Renal cortical epithelial cell (primary cell): ENCODE measurements at regions not wholly inside any gene's neighbourhood (a gene's known extent, or its start where the extent isn't known, plus 50 kb on each side); places are given as distances from the start of the nearest gene placed in this dataset.

Experiments
- DNase-seq: peaks from one replicate; pipeline ENCODE4 v3.0.0-alpha.2; 2011; ENCODE audit warnings: low read depth

DNA sequence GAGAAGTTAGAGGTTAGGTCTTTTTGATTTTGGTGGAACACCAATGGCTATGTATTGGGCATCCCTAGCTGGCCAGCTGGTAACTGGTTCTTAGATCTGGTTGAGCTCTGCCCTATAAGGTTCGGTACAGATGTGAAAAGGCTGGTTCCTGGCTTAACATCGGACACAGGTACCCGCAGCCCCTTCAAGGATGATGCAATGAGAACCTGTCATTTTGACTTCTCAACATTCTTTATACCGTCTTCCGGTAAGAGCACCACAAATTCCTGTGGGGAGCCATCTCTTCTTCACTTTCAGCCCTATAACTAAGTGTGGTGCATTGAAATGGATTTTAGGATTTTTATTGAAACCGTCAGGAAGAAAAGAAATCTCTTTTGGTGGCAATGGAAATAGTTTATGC, 222.8 kb downstream of the ADAMTS9 start:
- DNase-seq: no peak

GRCh38 chr3:64463981-64464380, 223.8 kb downstream of the ADAMTS9 start:
- DNase-seq: no peak

GRCh38 chr3:64462203-64462602, 225.6 kb downstream of the ADAMTS9 start:
- DNase-seq: peak; percentile 59

- DNase-seq: no peak
Observed at GRCh38 chr3:64460877-64461276, 226.9 kb downstream of the ADAMTS9 start.

- no peak for DNase-seq
Observed at GRCh38 chr3:64460141-64460730, 227.6 kb downstream of the ADAMTS9 start.

DNA sequence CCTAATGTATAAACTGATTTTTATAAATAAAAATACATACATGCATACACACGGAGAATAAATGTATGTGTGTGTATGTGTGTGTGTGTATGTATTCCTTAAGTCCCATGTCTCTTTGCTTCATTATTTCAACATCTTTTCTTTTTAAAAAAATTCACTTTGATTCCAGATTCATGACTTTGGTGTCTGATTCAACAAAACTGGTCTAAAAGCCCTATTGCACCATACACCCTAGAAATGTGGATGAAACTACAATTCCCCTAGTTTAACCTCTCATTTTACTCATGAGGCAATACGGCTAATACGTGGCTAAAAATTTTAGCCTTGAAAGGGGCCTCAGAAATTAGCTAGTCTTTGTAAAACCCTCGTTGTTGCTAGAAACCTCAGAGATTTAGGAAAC, 228.1 kb downstream of the ADAMTS9 start:
- no peak for DNase-seq

GRCh38 chr3:64457811-64458210, 230.0 kb downstream of the ADAMTS9 start:
- no peak for DNase-seq

DNA sequence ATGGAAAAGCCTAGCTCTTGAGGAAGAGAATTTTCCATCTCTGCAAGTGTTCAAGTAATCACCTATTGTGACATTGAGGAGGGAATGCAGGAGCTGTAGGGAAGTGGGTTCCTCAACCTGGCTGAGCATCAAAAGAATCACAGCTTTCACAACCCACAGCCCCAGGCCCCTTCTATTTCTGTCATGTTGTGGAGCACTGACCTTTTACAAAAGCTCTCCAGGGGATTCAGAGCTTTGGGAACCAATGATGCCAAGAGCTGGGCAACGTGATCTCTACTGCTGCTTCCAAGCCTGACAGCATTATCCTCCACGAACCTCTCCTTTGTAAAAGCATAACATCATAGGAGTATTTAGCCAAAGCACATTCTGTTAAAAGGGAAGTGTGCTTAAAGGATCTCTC, 231.1 kb downstream of the ADAMTS9 start:
- no peak for DNase-seq

DNA sequence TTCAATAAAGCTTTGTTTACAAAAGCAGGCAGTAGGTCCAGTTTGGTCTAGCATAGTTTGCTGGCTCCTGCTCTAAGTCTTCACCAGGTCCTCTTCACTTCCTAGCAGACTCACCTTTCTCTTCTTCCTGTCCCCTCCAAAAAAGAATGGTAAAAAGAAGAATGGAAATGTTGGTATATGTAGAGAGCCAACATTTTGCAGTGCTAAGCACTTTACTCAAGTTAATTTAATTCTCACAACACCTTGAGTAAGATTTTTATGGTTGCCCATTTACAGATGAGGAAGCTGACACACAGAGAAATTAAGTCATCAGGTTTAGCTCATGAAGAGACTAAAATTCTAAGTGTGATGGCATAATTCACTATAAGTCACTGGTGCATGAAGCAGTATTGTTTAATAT, 230.1 kb upstream of the PRICKLE2 start:
- DNase-seq: no peak

DNA sequence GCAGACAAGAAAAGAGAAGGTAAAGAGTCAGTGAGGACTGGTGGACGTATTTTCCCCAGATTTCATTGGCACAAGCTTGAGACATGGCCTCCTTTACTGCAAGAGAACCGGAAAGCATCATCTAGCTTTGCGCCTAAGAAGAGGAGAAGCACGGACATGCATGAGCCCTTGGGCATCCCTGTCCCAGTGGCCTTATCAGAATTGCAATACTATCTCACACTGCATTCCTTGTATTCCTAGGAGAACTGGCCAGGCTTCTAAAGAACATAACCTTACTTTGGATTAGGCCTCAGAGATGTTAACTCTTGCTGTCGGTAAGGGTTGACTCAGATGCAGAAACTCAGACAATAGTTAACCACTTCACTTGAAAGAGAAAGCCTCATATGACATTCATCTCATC, 229.5 kb upstream of the PRICKLE2 start:
- DNase-seq: no peak

GRCh38 chr3:64454179-64454578, 228.9 kb upstream of the PRICKLE2 start:
- DNase-seq: peak; percentile 70

- no peak for DNase-seq
Observed at GRCh38 chr3:64451283-64452012, 226.2 kb upstream of the PRICKLE2 start.

DNA sequence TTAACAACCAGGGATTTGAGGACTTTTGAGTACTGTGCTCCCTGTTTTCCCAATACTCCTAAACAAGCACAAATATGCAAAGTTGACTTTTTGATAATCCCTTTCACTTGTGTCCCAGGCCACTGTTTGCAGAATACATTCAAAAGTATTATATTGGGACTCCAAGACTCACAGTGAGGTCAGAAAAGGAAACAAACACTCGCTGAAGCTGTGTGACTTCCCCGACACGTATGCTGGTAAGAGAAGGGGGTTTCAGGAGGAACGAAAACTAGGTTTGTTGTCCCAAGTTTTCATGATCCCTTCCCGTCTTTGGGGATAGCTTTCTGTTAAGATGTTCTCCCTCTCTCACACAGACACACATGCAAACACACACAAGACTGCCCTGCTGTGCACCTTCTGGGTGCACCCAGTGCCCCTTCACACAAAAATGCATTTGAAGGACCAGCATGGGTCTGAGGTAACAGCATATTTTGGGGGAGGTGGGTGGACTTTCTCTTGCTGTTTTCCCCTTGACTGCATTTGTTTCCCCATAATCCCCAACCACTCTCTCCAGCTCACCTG, 225.2 kb upstream of the PRICKLE2 start:
- no peak for DNase-seq

DNA sequence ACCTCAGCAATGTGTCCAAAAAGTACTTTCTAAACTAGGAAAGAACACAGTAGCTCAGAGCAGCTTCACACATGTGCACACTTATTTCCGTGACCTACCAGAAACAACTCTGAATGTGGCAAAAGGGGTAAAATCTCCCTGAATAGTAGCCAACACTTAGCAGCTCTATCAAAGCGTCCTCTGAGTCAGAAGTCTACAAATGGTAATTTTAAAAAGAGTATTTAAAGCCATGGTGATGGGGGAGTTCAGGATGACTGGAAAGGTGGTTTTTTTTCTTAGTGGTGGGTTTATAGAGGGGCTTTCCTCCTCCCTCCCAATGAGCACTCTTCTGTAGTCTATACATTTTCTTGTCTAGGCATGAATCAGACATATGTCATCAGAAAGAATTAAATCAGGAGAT, 223.8 kb upstream of the PRICKLE2 start:
- DNase-seq: no peak

- DNase-seq: no peak
Observed at GRCh38 chr3:64445944-64446300, 220.7 kb upstream of the PRICKLE2 start.

GRCh38 chr3:64445109-64445943, 220.1 kb upstream of the PRICKLE2 start:
- peak; percentile 31 for DNase-seq

DNA sequence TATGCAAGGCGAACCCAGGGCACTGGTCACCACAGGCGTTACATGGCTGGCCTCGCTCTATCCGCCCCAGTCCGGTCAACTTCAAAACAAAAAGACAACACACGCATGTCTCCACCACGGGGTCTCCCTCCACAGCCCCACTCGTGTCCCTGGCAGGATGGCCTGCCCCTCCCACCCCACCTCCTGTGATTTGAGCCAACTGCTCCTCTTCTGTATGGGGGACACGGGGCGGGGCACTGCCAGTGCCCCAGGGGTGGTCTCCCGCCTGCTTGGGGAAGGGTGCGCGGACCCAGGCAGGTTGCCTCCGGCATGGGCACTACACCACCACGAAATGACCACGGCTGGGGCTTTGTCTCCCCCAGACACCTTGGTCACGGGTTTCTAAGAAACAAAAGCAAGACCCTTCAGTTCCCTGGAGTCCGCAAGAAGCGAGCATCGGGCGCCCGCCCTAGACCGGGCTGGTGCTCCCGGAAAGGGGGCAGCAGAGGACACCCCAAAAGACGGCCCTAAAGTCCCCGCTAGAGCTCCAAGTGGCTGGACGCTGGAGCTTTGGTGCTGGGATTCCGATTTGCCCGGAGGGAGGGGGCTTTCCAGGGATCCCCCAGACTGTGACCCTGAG, 219.3 kb upstream of the PRICKLE2 start:
- DNase-seq: no peak

DNA sequence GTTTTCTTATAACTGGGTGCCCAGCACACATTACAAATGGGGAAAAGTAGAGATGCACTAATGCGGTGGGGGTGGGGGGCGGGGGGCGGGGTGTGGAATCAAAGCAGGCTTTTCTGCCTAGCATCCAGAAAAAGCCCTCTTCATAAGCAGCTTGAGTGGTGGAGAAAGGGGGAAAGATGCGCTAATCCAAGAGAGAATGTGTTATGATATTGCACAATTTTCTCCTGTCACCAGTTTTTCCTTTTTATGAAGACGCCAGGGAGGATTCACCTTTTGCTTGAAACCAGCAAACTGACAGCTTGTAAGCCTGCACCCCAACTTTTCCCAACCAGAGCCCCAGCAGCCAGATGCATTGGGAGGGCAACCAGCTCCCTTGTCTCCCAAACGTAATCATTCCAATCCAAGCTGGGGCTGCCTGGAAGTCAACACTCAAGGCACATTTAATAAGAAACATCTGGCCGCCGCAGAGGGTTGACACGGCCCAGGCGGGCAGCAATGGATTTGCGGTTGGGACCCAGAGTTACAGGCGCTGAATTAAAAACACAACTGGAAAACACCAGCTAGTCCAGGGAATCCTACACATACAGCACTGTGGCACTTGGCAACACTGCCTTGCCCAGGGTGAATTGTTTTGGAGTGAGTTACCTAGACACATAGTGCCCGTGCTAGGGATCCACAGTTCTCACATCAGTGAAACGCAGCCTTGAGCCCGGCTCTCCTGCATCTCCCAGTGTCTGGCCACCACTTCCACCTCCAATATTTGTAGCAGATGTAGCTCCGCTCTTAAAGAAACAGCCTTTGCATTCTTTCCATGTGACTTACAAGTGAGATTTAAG, 218.5 kb upstream of the PRICKLE2 start:
- peak; percentile 66 for DNase-seq

DNA sequence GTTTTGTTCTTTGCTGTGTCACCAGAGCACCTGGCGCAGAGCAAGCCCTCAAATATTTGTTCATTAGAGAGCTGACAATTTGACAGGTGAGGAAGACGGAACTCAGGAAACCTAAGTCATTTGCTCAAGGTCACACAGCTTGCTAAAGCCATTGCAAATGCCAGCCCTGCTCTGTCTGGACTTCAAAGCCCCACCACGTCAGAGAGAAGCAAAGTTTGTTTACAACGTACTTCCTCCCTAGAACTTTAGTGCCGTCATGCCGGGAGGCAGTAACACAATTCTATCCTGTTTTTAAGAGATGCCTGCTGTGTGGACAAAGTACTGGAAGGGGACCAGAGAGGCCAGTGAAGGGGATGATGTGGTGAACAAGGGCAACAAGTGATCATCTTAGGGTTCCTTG, 216.6 kb upstream of the PRICKLE2 start:
- DNase-seq: no peak

DNA sequence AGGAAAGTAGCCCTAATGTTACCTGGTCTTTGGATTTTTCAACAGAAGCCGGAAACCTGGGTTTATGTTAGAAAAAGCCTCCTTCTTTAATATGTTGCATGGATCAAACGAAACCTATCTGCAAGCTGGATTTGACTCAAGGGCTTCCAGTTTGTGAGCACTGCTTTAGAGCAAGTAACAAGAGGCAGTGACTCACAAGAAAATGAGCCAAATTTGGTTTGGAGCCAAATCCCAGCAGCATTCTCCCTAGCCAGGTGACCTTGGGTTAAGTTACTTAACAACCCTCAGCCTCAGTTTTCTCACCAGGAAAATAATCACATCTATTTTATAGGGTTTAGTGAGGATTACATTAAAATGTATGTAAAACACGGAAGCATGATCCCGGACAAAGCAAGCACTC, 215.2 kb upstream of the PRICKLE2 start:
- DNase-seq: peak; percentile 98

GRCh38 chr3:64438812-64439211, 213.5 kb upstream of the PRICKLE2 start:
- DNase-seq: no peak
